BE2C (cell line): ENCODE measurements at regions not wholly inside any gene's neighbourhood (a gene's known extent, or its start where the extent isn't known, plus 50 kb on each side); places are given as distances from the start of the nearest gene placed in this dataset.
"Not testable (repeated sequence)": the region's sequence is repeated elsewhere in the genome, so short reads cannot be mapped to it uniquely, and the experiment has no call there.

Source experiments
- DNase-seq: peaks from one replicate; pipeline ENCODE4 v3.0.0-alpha.2; 2020
- H3K27me3 ChIP-seq: fragments of 250-450 bp; sonication (Bioruptor Pico); 2 replicates; pipeline ENCODE4 v1.5.1; 2020; ENCODE audit warnings: mild to moderate bottlenecking
- H3K36me3 ChIP-seq: fragments of 250-450 bp; sonication (Bioruptor Pico); 2 replicates; pipeline ENCODE4 v1.5.1; 2020; ENCODE audit warnings: mild to moderate bottlenecking
- H3K4me1 ChIP-seq: fragments of 250-450 bp; sonication (Bioruptor Pico); 2 replicates; pipeline ENCODE4 v1.5.1; 2020
- H3K4me3 ChIP-seq: 2 replicates; pipeline ENCODE4 v1.5.1; 2011; ENCODE audit warnings: low read depth, low read length
- H3K9me3 ChIP-seq: fragments of 250-450 bp; sonication (Bioruptor Pico); 2 replicates; pipeline ENCODE4 v1.5.1; 2020
- TF ChIP-seq, protein P1 (sequence below): IDR thresholded peaks from 2 replicates; pipeline ENCODE4 v1.5.1; 2012; ENCODE audit warnings: mild to moderate bottlenecking, low read depth, low read length

DNA sequence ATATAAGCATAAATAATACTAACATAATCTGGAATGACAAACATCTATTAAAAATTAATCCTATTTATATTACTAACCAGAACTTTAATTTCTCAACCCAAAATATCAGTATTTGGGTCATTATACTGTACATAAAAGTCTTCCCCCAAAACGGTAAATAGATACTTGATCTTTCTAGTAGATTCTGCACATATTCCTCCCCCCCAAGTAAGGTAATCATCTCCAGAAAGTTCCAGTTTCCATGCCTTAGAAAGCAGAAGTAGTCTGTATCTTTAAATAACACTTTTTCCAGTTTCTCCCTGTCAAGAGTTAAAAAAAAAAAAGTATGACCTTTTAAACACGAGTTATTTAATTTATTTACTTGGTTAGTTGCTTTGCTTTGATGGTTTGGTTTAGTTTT lies 150.7 kb upstream of the MB21D2 start:
- Histone ChIP-seq H3K4me1 (no peaks in the 10 kb centered on the region), H3K4me3 (no peak overlapping the region), H3K36me3 (no peaks in the 10 kb centered on the region), H3K27me3 (no peaks in the 10 kb centered on the region), H3K9me3 (no peaks in the 10 kb centered on the region)
- no peak for DNase-seq
- TF ChIP-seq, protein P1, sequence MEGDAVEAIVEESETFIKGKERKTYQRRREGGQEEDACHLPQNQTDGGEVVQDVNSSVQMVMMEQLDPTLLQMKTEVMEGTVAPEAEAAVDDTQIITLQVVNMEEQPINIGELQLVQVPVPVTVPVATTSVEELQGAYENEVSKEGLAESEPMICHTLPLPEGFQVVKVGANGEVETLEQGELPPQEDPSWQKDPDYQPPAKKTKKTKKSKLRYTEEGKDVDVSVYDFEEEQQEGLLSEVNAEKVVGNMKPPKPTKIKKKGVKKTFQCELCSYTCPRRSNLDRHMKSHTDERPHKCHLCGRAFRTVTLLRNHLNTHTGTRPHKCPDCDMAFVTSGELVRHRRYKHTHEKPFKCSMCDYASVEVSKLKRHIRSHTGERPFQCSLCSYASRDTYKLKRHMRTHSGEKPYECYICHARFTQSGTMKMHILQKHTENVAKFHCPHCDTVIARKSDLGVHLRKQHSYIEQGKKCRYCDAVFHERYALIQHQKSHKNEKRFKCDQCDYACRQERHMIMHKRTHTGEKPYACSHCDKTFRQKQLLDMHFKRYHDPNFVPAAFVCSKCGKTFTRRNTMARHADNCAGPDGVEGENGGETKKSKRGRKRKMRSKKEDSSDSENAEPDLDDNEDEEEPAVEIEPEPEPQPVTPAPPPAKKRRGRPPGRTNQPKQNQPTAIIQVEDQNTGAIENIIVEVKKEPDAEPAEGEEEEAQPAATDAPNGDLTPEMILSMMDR = no peak

DNA sequence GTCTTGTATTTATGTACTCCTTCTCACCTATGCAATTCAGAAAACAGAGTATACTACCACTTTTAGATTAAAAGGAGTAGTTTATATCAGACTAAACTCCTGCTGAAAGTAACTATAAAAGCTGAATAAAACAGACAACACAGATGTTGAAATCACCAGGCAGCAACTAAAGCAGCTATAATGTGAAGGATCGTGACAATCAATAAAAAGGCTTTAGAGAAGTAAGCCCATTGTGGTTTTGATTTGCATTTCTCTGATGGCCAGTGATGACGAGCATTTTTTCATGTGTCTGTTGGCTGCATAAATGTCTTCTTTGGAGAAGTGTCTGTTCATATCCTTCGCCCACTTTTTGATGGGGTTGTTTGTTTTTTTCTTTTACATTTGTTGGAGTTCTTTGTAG lies 152.1 kb upstream of the MB21D2 start:
- DNase-seq, H3K36me3 ChIP-seq, H3K9me3 ChIP-seq, H3K4me1 ChIP-seq, H3K4me3 ChIP-seq, H3K27me3 ChIP-seq: not testable (repeated sequence)

DNA sequence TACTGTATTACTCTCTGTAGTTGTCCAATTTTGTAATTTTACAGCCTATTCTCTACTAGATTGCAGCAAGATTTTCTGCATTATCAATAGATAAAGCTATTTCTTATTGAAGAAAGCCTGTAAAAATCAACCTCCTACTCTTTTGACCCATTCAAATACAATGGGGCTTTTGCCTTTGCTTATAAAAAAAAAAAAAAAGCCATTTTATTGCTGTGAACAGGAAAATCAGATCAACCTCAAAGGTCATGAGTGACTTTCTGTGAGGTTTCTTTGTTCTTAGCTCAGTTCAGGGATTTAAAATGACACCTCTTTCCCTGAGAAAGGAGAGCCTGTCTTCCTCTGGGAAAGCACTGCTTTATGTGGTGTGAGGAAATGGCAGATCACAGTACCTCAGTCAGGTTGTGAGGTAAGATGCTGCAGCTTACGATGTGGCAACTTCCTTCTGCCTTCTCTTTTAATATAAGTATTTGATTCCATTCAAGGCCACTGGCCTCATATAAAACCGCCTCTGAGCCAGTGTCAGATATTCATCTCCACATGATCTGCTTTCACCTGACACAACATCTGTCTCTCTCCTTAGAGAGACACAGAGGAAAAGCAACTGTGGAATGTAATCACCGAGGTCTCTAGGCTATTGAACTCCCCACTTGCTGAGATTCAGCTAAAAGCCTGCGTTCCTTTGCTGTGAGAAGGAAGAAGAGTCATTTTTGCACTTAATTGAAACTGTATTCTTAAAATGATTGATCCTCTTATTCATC lies 161.5 kb upstream of the MB21D2 start:
- H3K4me3 ChIP-seq = no peak overlapping the region
- no peaks in the 10 kb centered on the region for H3K27me3 ChIP-seq
- H3K4me1 ChIP-seq = no peaks in the 10 kb centered on the region
- no peak for DNase-seq
- TF ChIP-seq, protein P1 = no peak
- no peaks in the 10 kb centered on the region for H3K36me3 ChIP-seq
- no peaks in the 10 kb centered on the region for H3K9me3 ChIP-seq

DNA sequence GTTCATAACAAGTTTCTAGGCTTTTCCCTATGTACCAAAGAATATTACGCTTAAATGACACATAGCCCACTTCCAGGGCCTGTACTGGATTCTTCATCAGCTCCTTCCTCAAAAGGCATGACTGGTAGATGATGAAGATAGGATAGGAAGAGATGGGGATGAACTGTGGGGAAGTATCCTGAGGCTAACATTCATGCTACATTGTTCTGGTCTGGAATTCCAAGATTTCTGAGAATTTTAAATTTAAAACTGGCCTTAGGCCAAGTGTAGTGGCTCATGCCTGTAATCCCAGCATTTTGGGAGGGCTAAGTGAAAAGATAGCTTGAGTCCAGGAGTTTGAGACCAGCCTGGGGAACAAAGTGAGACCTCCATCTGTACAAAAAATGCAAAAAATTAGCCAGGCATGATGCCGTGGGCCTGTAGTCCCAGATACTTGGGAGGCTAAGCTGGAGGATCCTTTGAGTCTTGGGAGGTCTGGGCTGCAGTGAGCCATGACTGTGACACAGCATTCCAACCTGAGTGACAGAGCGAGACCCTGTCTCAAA lies 160.1 kb upstream of the PLAAT1 start:
- Histone ChIP-seq H3K36me3 (no peaks in the 10 kb centered on the region), H3K9me3 (no peaks in the 10 kb centered on the region), H3K4me1 (no peaks in the 10 kb centered on the region), H3K4me3 (no peak overlapping the region), H3K27me3 (no peaks in the 10 kb centered on the region)
- TF ChIP-seq, protein P1 = no peak
- no peak for DNase-seq

DNA sequence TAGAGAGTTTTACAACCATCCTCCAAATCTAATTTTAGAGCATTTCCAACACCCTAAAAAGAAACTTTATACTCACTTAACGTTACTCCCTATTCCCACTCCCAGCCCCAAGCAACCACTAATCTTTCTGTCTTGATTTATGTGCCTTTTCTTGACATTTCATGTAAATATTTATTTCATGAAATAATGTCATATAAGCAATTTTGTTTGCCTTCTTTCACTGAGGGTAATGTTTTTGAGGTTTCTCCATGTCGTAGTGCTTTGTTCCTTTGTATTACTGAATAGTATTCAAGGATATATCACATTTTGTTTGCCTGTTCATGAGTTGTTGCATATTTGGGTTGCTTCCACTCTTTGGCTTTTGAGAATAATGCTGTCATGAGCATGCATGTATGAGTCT lies 155.4 kb upstream of the PLAAT1 start:
- Histone ChIP-seq H3K9me3 (no peaks in the 10 kb centered on the region), H3K36me3 (no peaks in the 10 kb centered on the region), H3K27me3 (no peaks in the 10 kb centered on the region), H3K4me1 (no peaks in the 10 kb centered on the region), H3K4me3 (no peak overlapping the region)
- DNase-seq = no peak
- TF ChIP-seq, protein P1 = no peak

DNA sequence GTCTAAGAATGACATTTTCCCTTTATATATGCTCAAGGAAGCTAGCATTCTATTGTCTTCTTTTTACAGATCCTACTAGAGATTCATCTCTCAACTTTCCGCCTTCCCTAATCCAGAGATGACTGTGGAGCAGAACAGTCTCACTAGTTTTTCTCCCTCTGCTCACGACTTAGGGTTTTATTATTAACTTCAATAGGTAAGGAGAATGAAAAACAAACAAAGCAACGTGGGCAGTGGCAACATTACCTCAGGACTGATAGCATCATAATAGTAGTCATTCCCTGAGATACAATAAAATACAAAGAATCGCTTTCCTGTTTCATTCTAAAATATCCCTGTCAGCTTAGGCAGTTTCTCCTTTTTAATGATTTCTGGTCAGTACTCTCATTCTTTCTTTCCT lies 154.3 kb upstream of the PLAAT1 start:
- H3K9me3 ChIP-seq = no peaks in the 10 kb centered on the region
- no peaks in the 10 kb centered on the region for H3K4me1 ChIP-seq
- H3K27me3 ChIP-seq = no peaks in the 10 kb centered on the region
- H3K36me3 ChIP-seq = no peaks in the 10 kb centered on the region
- no peak overlapping the region for H3K4me3 ChIP-seq
- TF ChIP-seq, protein P1 = no peak
- no peak for DNase-seq
